ENCODE measurements at regions not wholly inside any gene's neighbourhood (a gene's known extent, or its start where the extent isn't known, plus 50 kb on each side); places are given as distances from the start of the nearest gene placed in this dataset.

DNA sequence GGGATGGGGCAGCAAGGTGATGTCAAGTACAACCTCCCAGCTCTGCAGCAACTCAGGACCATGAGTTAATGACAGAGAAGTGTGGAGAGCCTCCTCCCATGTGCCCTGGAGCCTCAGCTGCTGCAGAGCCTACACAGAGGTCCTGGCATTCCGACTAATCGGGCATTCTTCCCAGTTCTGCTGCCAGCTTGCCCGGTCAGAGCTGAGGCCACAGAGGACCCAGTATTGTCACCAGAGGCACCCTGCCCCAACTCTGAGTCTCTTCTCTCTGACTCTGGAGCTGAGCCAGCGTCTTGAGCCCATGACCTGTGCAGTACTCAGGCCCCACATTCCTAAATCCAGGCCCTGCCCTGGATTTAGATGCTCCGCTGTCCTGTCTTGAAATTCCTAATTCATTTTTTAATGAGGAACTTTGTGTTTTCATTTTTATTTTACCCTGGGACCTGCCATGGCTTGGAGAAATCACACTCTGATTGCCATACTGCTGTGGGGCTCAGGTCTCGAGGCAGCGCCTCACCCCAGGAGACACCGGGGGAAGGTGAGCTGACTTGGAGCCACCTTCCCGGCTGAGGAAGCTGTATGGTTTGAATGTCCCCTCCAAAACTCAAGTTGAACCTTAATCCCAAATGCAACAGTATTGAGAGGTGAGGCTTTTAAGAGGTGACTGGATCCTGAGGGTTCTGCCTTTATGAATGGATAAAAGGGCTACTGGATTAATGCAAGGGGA lies 144.9 kb upstream of the ZNF507 start:
- DNase-seq (ENCODE audit: low read depth in 2 of 2), result no peak

DNA sequence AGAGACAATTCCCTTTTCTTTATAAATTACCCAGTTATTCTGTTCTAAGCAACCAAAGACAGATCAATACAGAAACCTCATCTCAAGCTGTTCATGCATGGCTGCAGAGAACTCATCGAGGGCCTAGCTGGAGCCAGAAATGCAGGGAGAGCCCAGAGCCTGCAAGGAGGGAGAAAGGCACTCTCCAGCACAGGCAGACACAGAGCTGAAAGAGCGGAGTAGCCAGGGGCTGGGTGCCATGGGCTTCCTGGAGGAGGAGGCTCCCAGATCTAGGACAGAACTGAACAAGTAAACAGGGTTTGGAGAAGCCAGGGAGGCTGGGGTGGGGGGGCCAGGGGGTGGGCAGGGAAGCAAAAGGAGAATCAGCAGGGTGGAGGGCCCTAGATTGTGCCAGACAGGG lies 144.2 kb upstream of the ZNF507 start:
- DNase-seq (ENCODE audit: low read depth in 2 of 2), result no peak

DNA sequence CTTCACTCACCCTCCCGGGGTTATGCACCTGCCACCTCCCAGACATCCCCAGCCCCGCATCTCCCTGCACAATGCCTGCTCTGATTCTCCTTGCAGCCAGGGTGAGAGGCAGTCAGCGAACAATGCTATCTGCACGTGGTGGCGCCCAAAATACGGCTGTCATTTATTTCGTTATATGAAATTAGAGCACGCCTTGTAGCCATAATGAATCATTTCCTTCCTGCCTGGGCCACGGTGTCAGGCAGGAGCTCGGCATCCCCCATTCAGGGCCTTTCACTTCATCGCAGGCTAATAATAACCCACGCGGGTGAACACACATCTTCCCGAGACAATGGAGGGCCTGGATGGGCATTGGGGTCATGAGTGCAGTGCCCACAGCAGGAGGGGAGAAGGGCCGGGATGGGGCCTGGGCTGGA lies 143.8 kb upstream of the ZNF507 start:
- peak; percentile 43 to 58 for DNase-seq (ENCODE audit: low read depth in 2 of 2)

DNA sequence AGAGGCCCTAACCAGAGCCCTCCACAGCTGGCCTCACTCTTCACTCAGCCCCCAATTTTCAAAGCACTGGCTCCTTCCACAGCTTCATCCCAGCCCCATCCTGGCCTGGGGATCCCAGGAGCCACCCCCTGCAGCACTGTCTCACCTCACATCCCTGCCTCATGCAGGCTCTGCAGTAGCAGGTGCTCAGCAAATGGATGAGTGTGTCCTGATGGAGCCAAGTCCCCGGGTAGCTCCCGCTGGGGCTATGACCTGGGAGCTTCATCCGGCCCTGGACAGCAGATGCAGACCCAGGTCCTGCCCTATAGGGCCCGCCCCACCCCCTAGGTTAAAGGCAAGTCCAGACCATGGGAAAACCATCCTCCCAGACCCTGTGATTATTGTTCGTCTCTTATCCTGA lies 143.2 kb upstream of the ZNF507 start:
- no peak for DNase-seq (ENCODE audit: low read depth in 2 of 2)

DNA sequence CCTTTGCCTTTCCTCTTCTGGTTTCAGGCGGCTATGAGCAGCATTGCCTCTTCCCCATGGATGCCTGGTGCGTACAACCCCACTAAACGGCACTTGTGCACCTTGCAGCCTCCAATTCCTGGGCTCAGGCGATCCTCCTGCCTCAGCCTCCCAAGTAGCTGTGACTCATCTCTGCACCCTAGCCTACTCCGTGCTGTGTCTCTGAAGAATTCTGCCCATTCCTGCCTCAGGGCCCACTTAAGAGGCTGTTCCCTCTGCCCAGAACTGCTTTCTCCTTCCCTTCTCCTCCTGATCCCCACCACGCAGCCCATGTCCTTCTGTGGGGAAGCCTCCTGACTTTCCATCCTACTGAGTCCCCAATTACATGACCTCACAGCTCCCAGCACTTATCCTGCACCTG lies 142.2 kb upstream of the ZNF507 start:
- no peak for DNase-seq (ENCODE audit: low read depth in 2 of 2)

DNA sequence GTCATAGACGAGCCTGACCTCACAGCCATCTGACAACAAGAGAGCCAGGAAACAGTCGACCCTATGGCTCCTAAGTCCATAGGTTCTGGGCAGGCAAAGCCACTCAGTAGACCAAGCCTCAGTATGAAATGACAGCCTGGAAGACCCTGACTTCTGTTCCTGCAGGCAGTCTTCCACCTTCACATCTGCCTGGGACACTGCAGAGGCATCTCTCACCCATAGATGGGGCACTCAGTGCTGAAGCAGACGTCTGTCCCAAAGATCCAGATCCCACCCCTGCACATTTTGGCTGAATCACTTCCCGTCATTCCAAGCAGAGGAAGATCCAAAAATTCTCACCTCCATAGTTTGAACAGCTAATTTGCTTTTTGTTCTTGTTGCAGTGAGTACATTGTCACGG lies 139.3 kb upstream of the ZNF507 start:
- no peak for DNase-seq (ENCODE audit: low read depth in 2 of 2)

DNA sequence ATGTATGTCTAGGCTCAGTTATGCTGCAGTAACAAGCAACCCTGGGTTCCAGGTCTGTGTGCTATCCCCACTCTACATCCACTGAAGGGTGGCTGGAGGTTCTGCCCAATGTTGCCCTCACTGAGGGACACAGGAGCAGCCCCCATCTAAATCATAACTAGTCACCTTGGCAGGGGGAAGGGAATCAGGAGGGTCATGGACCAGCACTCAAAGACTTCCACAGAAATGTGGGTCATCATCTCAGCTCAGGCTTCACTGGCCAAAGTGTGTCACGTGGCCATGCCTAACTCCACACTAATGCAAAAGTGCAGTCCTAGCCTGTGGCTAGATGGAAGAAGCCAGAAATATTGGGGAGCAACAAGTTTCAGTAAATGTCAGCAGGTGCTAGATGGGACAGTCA lies 137.3 kb upstream of the ZNF507 start:
- DNase-seq (ENCODE audit: low read depth in 2 of 2), result no peak

DNA sequence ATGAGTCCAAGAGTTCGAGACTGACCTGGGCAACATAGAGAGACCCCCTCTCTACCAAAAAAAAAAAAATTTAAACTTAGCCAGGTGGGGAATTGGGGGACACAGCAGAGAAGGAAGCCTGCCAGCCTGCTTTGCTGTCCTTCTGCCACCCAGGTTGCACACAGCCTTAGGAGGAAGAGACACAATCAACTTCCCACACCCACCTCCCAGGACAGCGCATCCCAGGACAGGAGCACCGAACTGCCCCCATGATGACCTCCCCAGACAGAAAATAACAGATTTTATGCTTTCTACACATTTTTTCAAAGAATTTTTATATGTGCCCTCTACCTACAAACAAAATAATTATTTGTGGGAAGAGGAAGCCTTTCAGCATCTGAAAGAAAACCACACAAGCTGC lies 126.0 kb upstream of the ZNF507 start:
- no peak for DNase-seq (ENCODE audit: low read depth in 2 of 2)

DNA sequence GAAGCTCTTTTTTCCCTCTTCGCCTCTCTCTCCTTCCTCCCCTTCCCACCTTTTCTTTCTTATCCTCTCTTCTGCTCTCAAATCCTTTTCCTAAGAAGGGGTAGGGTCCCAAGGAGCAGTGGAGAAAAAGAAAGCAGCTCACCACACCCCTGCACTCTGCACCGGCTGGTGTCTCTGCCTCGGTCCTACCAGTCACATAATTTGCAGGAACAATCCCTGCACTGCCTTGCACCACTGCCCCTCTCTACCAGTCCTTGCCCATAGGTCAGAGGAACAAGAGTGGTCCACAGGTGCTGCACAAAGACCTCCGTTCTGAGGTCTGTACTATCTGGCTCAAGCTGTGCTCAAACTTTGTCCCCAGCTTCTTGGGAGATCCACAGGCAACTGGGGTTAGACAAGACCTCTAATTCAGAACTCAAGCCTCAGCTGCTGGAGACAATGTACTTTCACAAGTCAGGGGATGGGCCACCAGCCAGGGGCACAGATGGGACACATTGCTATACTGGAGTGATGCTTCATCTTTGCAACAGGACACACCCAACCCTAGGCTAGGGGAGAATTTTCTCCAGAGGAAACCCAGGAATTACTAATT lies 125.4 kb upstream of the ZNF507 start:
- DNase-seq (ENCODE audit: low read depth in 2 of 2), result no peak

DNA sequence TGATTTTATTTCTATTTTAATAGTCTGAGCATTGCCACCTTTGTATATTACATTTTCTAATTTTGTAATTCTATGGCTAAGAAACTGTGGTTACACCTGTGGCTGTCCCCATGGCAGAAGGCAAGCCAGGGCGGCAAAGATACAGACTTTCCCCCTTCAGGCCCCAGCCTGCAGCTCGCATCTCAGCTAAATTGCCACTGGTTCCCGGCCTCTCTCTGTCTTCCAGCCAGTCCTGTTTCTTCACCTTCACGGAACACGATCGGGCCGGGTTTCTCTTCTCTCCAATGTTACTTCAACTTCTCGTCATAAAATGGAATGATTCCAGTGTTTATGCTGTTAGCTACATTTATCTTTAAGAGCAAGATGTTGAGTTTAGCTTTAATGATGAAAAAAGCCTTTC lies 124.5 kb upstream of the ZNF507 start:
- DNase-seq (ENCODE audit: low read depth in 2 of 2), result no peak

DNA sequence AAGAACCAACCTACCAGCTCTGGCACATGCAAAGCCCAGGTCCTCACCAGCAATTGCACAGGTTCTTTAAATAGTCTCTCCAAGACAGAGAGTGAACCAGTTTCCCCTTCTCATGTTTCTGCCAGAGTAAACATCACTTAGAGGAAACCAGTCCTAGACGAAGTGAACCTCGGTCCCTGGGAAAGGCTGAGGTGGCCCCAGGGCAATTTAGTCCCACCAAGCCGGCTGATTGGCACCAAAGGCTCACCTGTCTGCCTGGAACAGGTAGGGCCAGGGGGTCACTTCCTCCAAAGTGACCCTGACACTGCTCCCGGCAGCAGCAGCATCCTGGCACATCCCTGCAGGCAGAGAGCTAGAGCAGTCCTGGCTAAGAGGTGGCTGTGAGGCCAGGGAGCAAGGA lies 122.9 kb upstream of the ZNF507 start:
- DNase-seq (ENCODE audit: low read depth in 2 of 2), result no peak

DNA sequence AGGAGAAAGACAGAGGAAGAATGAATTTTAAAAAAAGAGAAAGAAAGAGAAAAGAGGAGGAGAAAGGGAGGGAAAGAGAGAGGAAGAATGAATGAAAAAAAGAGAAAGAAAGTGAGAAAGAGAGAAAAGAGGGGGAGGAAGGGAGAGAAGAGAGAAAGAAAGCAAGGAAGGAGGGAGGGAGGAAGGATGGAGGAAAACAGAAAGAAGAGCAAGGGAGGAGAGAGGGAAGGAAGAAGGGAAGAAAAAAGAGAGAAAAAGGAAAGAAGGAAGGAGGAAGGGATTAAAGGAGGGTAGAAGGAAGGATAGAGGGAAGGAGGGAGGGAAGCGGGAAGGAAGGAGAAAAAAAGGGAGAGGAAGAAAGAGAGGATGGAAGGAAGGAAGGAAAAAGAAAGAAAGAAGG lies 122.3 kb upstream of the ZNF507 start:
- no peak for DNase-seq (ENCODE audit: low read depth in 2 of 2)

DNA sequence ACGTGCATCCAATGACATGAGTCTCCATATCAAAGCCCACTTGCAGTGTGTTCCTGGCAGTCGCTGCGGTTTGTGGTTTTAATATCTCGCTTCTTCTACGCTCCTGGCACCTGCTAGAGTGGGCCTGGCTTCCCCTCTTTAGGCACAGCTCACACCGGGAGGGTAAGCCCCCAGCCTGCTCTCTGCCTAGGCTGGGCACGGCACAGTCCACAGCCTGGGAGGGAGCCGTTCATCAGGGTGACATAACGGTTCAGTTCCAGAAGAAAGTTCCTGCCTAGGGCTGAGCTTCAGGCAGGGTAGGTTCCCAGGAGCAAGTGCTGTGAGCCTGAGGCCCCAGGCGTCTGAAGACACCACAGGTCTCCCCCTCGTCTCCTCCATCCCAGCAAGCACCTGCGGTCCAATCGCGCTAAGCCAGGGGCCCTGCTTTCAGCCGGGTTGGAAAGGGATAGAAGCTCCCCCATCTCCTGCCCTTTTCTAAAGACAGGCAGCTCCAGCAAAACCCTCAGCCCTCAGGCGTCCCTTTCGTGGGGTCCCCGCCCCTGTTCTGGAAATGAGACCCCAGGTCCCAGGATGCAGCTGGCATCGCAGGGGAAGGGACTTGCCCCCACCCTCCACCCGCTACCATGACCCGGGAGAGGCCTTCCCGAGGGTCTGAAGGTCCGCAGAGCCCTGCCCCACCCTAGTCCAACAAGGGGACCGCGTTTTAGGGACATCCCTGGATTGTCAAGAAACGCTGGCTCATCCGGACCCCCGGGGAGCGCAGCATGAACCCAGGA lies 121.6 kb upstream of the ZNF507 start:
- no peak for DNase-seq (ENCODE audit: low read depth in 2 of 2)

DNA sequence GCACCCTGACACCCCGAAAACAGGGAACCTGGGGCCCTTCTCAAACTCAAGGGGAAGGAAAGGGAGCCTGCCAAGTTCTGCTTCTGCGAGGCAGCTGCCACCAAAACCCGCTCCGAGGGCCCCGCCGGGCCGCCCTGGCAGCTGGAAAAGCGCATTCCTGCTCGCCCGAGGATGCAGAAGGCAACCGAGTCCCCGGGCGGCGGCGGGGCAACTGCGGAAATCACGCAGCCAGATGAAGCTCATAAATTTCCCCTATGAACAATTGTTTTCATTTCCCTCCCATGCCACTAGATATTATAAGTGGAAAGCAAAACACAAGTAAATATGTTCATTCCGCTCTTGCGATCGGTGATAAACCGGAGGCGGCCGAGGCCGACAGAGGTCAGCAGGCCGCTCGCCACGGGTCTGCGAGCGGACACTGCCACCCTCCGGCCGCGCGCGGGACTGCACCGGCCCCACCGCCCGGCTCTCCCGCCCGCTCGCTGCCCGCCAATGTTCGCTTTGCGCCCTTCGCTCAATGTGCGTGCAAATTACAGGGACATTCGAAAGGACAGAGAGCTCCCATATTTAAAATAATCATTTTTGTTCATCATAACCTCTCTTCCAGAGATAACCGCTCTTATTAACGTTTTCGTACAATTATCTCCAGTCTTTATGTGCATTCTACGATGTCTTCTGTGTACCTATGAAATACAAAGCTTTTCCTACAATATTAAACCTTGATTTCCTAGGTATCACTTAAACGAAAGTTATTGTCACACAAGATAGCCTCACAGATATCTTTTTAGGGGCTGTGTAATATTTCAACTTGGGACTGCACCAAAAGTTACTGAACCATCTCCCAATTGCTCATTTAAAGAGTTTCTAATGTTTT lies 120.8 kb upstream of the ZNF507 start:
- DNase-seq (ENCODE audit: low read depth in 2 of 2), result peak; percentile 15 to 39

DNA sequence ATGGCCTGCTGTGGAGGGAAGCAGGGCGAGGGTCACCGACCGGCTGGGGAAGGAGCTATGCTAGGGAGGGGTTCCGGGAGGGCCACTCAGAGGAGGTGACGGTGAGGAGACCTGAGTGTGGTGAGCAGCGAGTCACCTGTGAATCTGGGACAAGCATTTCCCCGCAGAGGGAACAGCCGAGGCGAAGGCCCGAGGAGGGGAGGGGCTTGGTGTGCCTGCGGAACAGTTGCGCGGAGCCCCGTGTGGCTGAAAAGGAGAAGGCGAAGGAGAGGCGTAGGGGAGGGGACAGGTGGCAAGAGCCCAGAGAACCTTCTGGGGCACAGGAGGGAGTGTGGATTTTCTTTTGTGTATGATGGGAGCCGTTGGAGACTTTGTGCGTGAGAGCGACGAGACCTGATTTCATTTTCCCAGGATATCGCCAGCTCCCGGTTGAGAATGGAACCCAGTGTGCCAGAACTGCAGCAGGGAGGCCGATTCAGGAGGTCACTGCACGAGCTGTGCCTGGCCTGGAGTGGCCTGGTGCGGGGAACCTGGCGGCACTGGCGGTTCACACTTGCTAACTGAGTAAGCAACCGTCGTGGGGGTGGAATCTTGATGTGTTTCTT lies 117.7 kb upstream of the ZNF507 start:
- no peak for DNase-seq (ENCODE audit: low read depth in 2 of 2)

DNA sequence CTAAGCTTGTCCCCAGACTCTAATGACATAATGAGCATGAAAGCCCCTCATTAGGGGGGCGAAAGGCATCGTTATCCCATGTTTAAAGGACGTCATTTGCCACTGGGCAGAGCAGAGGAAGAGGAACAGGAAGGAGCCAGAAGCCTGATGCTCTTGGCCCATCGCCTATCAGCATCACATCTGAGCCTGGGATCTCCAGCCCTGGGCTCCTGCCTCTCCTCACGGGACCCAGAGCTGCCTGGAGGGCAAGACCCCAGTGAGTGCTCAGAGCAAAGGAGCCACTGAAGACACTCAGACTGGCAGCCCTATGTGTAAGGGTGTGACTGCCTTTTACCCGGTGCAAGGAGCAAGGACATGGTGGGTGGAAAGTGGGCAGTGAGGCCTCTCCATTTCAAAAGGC lies 115.0 kb upstream of the ZNF507 start:
- no peak for DNase-seq (ENCODE audit: low read depth in 2 of 2)

DNA sequence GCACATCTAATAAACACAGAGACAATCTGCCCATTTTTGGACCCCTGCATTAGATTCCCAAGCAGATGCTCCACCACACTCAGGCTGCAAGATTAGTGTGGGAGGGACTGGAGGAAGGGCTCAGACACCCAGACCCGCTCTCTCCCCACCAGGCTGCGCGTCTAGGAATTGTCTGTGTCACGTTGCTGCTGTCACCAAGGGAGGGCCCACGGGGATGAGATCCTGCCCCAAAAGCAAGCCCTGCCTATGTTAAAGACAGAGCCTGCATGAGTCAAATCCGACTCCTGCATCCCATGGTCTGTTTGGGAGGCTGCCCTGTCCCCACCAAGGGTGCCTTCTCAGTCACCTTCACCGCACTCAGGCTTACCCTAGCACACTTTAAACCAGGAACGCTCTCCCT lies 114.4 kb upstream of the ZNF507 start:
- no peak for DNase-seq (ENCODE audit: low read depth in 2 of 2)

DNA sequence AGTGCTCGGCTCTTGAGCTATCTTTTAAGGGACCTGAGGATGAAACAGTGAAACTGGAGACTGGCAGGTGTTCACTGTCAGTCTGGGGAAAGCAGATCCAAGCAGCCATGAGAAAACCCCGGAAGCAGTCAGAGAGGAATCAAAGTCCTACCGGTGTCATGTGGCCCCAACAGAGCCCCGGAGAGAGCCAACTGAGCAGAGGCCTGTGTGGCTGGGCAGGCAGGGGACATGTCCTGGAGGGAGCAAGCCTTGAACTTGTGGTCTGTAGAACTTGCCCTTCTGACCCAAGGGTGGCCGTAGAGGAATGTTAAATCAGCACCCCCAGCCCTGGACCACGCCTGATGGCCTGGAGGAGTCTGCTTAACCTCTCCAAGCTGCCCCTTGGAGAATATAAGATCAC lies 113.7 kb upstream of the ZNF507 start:
- DNase-seq (ENCODE audit: low read depth in 2 of 2), result no peak

DNA sequence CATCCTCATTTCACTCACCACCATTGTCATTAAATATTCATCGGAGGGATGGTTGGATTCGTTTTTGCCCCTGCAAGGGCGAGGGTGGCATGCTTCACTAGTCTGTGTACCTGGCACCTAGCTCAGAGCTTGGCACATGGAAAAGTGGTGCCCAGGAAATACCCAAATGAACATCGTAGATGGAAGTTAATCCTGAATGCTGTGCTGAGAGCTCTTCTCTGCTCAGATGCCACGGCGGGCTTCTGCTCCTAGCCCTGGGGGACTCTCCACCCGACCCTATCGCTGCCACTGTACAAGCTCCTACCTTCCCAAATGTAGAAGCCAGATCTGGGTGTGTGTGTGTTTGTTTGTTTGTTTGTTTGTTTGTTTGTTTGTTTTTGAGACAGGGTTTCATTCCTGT lies 113.0 kb upstream of the ZNF507 start:
- no peak for DNase-seq (ENCODE audit: low read depth in 2 of 2)

DNA sequence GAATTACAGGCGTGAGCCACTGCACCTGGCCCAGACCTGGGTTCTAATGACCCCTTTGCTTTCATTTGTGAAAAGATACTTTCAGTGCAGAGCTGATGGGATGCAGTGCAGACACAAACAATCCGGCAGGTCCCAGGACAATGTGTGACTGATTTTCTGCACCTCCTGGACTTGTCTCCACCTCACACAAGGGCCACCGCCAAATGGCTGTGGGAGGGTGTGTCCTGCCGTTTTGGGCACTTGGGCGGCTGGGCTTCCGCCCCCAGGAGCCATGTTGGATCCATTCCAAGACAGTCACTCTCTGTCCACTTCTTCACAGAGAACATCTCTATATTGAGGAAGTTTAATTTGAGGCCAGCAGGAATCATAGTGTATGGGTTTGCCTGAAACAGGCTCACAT lies 112.3 kb upstream of the ZNF507 start:
- DNase-seq (ENCODE audit: low read depth in 2 of 2), result no peak

DNA sequence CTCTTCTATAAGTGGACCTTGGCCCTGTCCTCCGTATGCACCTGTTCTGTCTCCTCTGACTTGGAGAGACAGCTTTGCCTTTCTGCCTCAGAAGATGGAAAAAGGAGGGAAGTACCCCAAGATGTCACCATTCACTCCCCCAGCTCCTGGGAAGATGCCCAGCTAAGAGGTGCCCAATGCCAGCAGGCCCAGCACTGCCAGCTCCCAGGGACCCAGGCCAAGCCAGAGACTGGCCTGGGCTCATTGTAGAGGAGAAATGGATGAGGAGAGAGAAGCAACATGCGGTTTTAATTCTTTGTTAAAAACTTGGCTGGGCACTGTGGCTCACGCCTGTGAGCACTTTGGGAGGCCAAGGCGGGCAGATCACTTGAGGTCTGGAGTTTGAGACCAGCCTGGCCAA lies 111.5 kb upstream of the ZNF507 start:
- DNase-seq (ENCODE audit: low read depth in 2 of 2), result no peak

Data from dermis microvascular lymphatic vessel endothelial cell (primary cell).